HUES64 (cell line): ENCODE measurements at regions not wholly inside any gene's neighbourhood (a gene's known extent, or its start where the extent isn't known, plus 50 kb on each side); places are given as distances from the start of the nearest gene placed in this dataset.

Experiments
- H3K27ac ChIP-seq: 2 replicates; pipeline ENCODE4 v1.7.0; 2013; ENCODE audit warnings: low read depth, low read length, inconsistent platforms
- H3K27me3 ChIP-seq: 2 replicates; pipeline ENCODE4 v1.6.1; 2013; ENCODE audit warnings: mild to moderate bottlenecking, low read length; ENCODE audit not compliant: insufficient read depth
- H3K36me3 ChIP-seq: 2 replicates; pipeline ENCODE4 v1.6.1; 2013; ENCODE audit warnings: mild to moderate bottlenecking, low read length; ENCODE audit not compliant: insufficient read depth
- H3K4me1 ChIP-seq: 2 replicates; pipeline ENCODE4 v1.6.1; 2013; ENCODE audit warnings: mild to moderate bottlenecking, low read length, moderate library complexity; ENCODE audit not compliant: insufficient read depth
- H3K4me3 ChIP-seq: 2 replicates; pipeline ENCODE4 v1.5.1; 2013; ENCODE audit warnings: mild to moderate bottlenecking, low read length, moderate library complexity
- H3K9ac ChIP-seq: 2 replicates; pipeline ENCODE4 v1.6.1; 2013; ENCODE audit warnings: mild to moderate bottlenecking, low read depth, low read length
- H3K9me3 ChIP-seq: 2 replicates; pipeline ENCODE4 v1.6.1; 2013; ENCODE audit warnings: low read depth, low read length; ENCODE audit not compliant: insufficient read depth
- WGBS: fragments of 150-250, 120-280 bp; methylation state at CpG from one replicate; pipeline ENCODE4 v1.1.7; 2013; ENCODE audit warnings: missing lambda C conversion rate; 5-methylcytosine and 5-hydroxymethylcytosine counted together

- H3K36me3 ChIP-seq, result no peaks in the 10 kb centered on the region
- H3K4me3 ChIP-seq, result no peak overlapping the region
- WGBS, result 100% methylated on average over 2 of the region's 2 CpGs
- H3K27me3 ChIP-seq, result no peaks in the 10 kb centered on the region
- H3K9ac ChIP-seq, result no peak overlapping the region
- no peaks in the 10 kb centered on the region for H3K4me1 ChIP-seq
- H3K9me3 ChIP-seq, result no peaks in the 10 kb centered on the region
- H3K27ac ChIP-seq, result no peak overlapping the region
These were observed 836.6 kb upstream of the PCDH10 start for GRCh38 chr4:132312521-132312920.

- Histone ChIP-seq H3K27ac (no peak overlapping the region), H3K9me3 (no peaks in the 10 kb centered on the region), H3K9ac (no peak overlapping the region), H3K4me3 (no peak overlapping the region), H3K27me3 (no peaks in the 10 kb centered on the region), H3K36me3 (no peaks in the 10 kb centered on the region), H3K4me1 (no peaks in the 10 kb centered on the region)
- 90% methylated on average over 6 of the region's 7 CpGs for WGBS
These were observed 835.2 kb upstream of the PCDH10 start for GRCh38 chr4:132313852-132314251.

DNA sequence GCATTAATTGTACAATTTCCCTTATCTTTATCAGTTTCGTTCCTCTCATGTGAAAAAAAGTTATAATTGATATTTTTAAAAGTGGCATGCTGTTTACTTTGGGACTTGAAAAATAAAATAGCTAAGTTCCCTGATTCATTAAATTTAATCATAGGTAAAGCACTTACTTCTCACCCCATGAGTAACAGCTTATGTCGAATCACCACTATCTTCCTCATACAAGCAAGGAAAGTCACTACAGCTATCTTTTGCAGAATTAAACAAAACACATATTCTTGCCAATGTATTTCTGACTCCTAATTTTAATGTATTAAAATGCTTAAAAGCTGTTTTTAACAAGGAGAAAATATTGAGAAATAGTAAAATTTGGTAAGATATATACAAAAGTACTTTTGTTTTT, 832.4 kb upstream of the PCDH10 start:
- Histone ChIP-seq H3K9ac (no peak overlapping the region), H3K9me3 (no peaks in the 10 kb centered on the region), H3K27ac (no peak overlapping the region), H3K4me3 (no peak overlapping the region), H3K36me3 (no peaks in the 10 kb centered on the region), H3K27me3 (no peaks in the 10 kb centered on the region), H3K4me1 (no peaks in the 10 kb centered on the region)
- whole genome bisulfite sequencing, result 85% methylated on average over 1 of the region's 2 CpGs

- Histone ChIP-seq H3K4me3 (no peak overlapping the region), H3K36me3 (no peaks in the 10 kb centered on the region), H3K27ac (no peak overlapping the region), H3K9ac (no peak overlapping the region), H3K4me1 (no peaks in the 10 kb centered on the region), H3K9me3 (no peaks in the 10 kb centered on the region), H3K27me3 (no peaks in the 10 kb centered on the region)
- WGBS, result 60% methylated on average over 1 of the region's 2 CpGs
These were observed 831.2 kb upstream of the PCDH10 start for GRCh38 chr4:132317923-132318322.

DNA sequence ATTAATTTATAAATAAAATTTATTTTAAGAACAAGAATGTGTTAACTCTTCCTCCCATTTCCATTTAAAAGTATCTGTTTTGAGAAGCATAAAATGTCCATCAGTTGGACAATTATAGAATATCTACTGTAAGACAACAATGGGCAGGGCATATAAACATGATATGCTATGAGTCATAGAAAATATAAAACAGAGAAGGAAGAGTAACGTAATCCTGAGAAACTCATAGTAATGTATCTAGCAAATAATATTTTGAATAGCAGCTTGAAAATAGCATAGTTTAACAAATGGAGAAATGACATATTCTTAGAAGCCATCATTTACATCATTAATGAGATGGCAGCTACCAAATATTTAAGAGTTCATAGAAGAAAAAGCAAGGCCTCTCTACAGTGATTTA, 820.3 kb upstream of the PCDH10 start:
- no peaks in the 10 kb centered on the region for H3K4me1 ChIP-seq
- H3K27ac ChIP-seq, result no peak overlapping the region
- H3K9me3 ChIP-seq, result 0 out of 2 replicates have a peak, but pooled peaks cover 7% of the 10 kb centered on the region
- no peak overlapping the region for H3K4me3 ChIP-seq
- no peaks in the 10 kb centered on the region for H3K27me3 ChIP-seq
- no CpG with 5 or more reads among the region's 1 CpG for WGBS
- H3K36me3 ChIP-seq, result no peaks in the 10 kb centered on the region
- H3K9ac ChIP-seq, result no peak overlapping the region

DNA sequence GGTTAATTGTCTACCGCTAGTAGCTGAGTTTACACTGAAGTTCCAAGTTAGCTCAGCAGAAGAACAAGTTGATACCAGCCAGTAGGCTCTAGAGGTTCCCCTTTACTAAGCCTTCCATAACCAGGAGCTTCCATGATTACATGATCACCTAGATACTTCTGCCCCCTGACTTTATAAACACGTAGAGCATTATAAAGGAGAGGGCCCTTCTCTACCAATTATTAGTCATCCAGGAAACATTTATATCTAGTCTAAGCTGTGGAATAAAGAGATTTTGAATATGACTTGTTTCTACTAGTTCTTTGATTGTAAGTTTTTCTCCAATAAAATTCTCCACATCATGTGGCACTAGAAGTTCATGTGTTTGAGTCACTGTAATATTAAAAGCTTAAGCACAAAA, 818.1 kb upstream of the PCDH10 start:
- Histone ChIP-seq H3K9ac (no peak overlapping the region), H3K4me1 (no peaks in the 10 kb centered on the region), H3K9me3 (0 out of 2 replicates have a peak, but pooled peaks cover 7% of the 10 kb centered on the region), H3K4me3 (no peak overlapping the region), H3K27ac (no peak overlapping the region), H3K36me3 (no peaks in the 10 kb centered on the region), H3K27me3 (no peaks in the 10 kb centered on the region)
- 94% methylated on average over 2 of the region's 2 CpGs for WGBS

GRCh38 chr4:132332932-132333723, 816.0 kb upstream of the PCDH10 start:
- no peak overlapping the region for H3K4me3 ChIP-seq
- 73% methylated on average over 1 of the region's 1 CpG for WGBS
- H3K9ac ChIP-seq, result no peak overlapping the region
- H3K4me1 ChIP-seq, result no peaks in the 10 kb centered on the region
- 0 out of 2 replicates have a peak, but pooled peaks cover 4% of the 10 kb centered on the region for H3K9me3 ChIP-seq
- H3K27ac ChIP-seq, result no peak overlapping the region
- no peaks in the 10 kb centered on the region for H3K36me3 ChIP-seq
- no peaks in the 10 kb centered on the region for H3K27me3 ChIP-seq

GRCh38 chr4:132333724-132334047, 815.4 kb upstream of the PCDH10 start:
- 95% methylated on average over 1 of the region's 1 CpG for WGBS
- Histone ChIP-seq H3K36me3 (no peaks in the 10 kb centered on the region), H3K27me3 (no peaks in the 10 kb centered on the region), H3K4me3 (no peak overlapping the region), H3K27ac (no peak overlapping the region), H3K9ac (no peak overlapping the region), H3K4me1 (no peaks in the 10 kb centered on the region), H3K9me3 (no peaks in the 10 kb centered on the region)

- H3K9me3 ChIP-seq, result no peaks in the 10 kb centered on the region
- H3K4me1 ChIP-seq, result no peaks in the 10 kb centered on the region
- H3K27ac ChIP-seq, result no peak overlapping the region
- no peak overlapping the region for H3K9ac ChIP-seq
- H3K36me3 ChIP-seq, result no peaks in the 10 kb centered on the region
- H3K4me3 ChIP-seq, result no peak overlapping the region
- 0% methylated on average over 1 of the region's 3 CpGs for WGBS
- no peaks in the 10 kb centered on the region for H3K27me3 ChIP-seq
These were observed 815.0 kb upstream of the PCDH10 start for GRCh38 chr4:132334081-132334480.

- H3K27me3 ChIP-seq, result no peaks in the 10 kb centered on the region
- no peak overlapping the region for H3K27ac ChIP-seq
- no peak overlapping the region for H3K4me3 ChIP-seq
- no peaks in the 10 kb centered on the region for H3K4me1 ChIP-seq
- peaks cover 14% of the 10 kb centered on the region for H3K9me3 ChIP-seq
- H3K36me3 ChIP-seq, result no peaks in the 10 kb centered on the region
- WGBS, result 96% methylated on average over 32 of the region's 32 CpGs
- H3K9ac ChIP-seq, result no peak overlapping the region
These were observed 803.9 kb upstream of the PCDH10 start for GRCh38 chr4:132344924-132345828.

- Histone ChIP-seq H3K27ac (no peak overlapping the region), H3K36me3 (no peaks in the 10 kb centered on the region), H3K27me3 (no peaks in the 10 kb centered on the region), H3K9me3 (peaks cover 14% of the 10 kb centered on the region), H3K4me3 (no peak overlapping the region), H3K4me1 (no peaks in the 10 kb centered on the region), H3K9ac (no peak overlapping the region)
- WGBS, result 95% methylated on average over 1 of the region's 1 CpG
These were observed 803.1 kb upstream of the PCDH10 start for GRCh38 chr4:132346016-132346415.
